Skin of body (tissue), 1 donor: ENCODE measurements at regions not wholly inside any gene's neighbourhood (a gene's known extent, or its start where the extent isn't known, plus 50 kb on each side); places are given as distances from the start of the nearest gene placed in this dataset. TPM values are rescaled to one million over a fixed set of nuclear protein-coding genes. Genes with fewer than 3 reads are reported as not detected.

Source experiments
- small RNA-seq: library from RNA; depleted of rRNA; stranded (forward); fragments of <200 nt; gene quantifications from one replicate; pipeline ENCODE3, GENCODE V24; 2014; ENCODE audit warnings: low replicate concordance

Small RNA genes in the stretch of these regions (small RNA-seq; reads per million reads assigned to genes)
- gene AC092451.1 (not detected), gene RNU4-67P (0.21 reads per million)
